Stimulated activated CD8-positive, alpha-beta memory T cell treated with anti-CD3 and anti-CD28 coated beads, Interleukin-15, amount 100 ng/mL, for 48 hours (primary cell): ENCODE measurements at regions not wholly inside any gene's neighbourhood (a gene's known extent, or its start where the extent isn't known, plus 50 kb on each side); places are given as distances from the start of the nearest gene placed in this dataset.
"Not testable (repeated sequence)": the region's sequence is repeated elsewhere in the genome, so short reads cannot be mapped to it uniquely, and the experiment has no call there.

Source experiments
- DNase-seq, 2 donors: peaks; one replicate each; pipeline ENCODE4 v3.0.0-alpha.2; 2020; ENCODE audit warnings: low read depth in 2 of 2

- no peak for DNase-seq
Measured at GRCh38 chr22:48071305-48071704, 1308.9 kb downstream of the TBC1D22A start.

- no peak for DNase-seq
Measured at GRCh38 chr22:48070760-48071159, 1308.3 kb downstream of the TBC1D22A start.

- no peak for DNase-seq
Measured at GRCh38 chr22:48070083-48070482, 1307.6 kb downstream of the TBC1D22A start.

- no peak for DNase-seq
Measured at GRCh38 chr22:48069256-48069655, 1306.8 kb downstream of the TBC1D22A start.

- DNase-seq: no peak
Measured at GRCh38 chr22:48068323-48068885, 1306.0 kb downstream of the TBC1D22A start.

- DNase-seq: no peak
Measured at GRCh38 chr22:48065892-48066291, 1303.4 kb downstream of the TBC1D22A start.

- DNase-seq: no peak
Measured at GRCh38 chr22:48061726-48062125, 1299.3 kb downstream of the TBC1D22A start.

GRCh38 chr22:48060266-48060665 lies 1297.8 kb downstream of the TBC1D22A start:
- DNase-seq: no peak

GRCh38 chr22:48059521-48059920 lies 1297.1 kb downstream of the TBC1D22A start:
- DNase-seq: not testable (repeated sequence)

GRCh38 chr22:48057116-48057835 lies 1294.8 kb downstream of the TBC1D22A start:
- DNase-seq: no peak

GRCh38 chr22:48055827-48056226 lies 1293.4 kb downstream of the TBC1D22A start:
- no peak for DNase-seq

GRCh38 chr22:48055185-48055584 lies 1292.7 kb downstream of the TBC1D22A start:
- no peak for DNase-seq

GRCh38 chr22:48054596-48054995 lies 1292.1 kb downstream of the TBC1D22A start:
- no peak for DNase-seq

GRCh38 chr22:48053973-48054372 lies 1291.5 kb downstream of the TBC1D22A start:
- DNase-seq: no peak

GRCh38 chr22:48053486-48053885 lies 1291.0 kb downstream of the TBC1D22A start:
- no peak for DNase-seq

- DNase-seq: no peak
Measured at GRCh38 chr22:48052621-48052890, 1290.1 kb downstream of the TBC1D22A start.

GRCh38 chr22:48051796-48052620 lies 1289.6 kb downstream of the TBC1D22A start:
- no peak for DNase-seq

- no peak for DNase-seq
Measured at GRCh38 chr22:48050836-48051235, 1288.4 kb downstream of the TBC1D22A start.

GRCh38 chr22:48049116-48049515 lies 1286.7 kb downstream of the TBC1D22A start:
- DNase-seq: no peak

- DNase-seq: no peak
Measured at GRCh38 chr22:48047722-48048500, 1285.5 kb downstream of the TBC1D22A start.

- DNase-seq: no peak
Measured at GRCh38 chr22:48045369-48045768, 1282.9 kb downstream of the TBC1D22A start.

GRCh38 chr22:48044487-48045060 lies 1282.1 kb downstream of the TBC1D22A start:
- no peak for DNase-seq
